T-cell (primary cell): ENCODE measurements at regions not wholly inside any gene's neighbourhood (a gene's known extent, or its start where the extent isn't known, plus 50 kb on each side); places are given as distances from the start of the nearest gene placed in this dataset.
"Not testable (repeated sequence)": the region's sequence is repeated elsewhere in the genome, so short reads cannot be mapped to it uniquely, and the experiment has no call there.

Source experiments
- ATAC-seq, 4 experiments: fragments of 200-7000 bp in 3 of 4; fragments of 150-1000 bp in 1 of 4; cut with Tn5 transposase; replicated peaks in 1 of 4; 1 replicate in 3 of 4; 2 replicates in 1 of 4; pipeline ENCODE4 v1.10.0; 2021; ENCODE audit warnings: moderate library complexity in 3 of 4, mild to moderate bottlenecking in 2 of 4, moderate number of reproducible peaks in 1 of 4
- CTCF ChIA-PET, 2 donors: fragments of 300-600 bp; sonication (Branson Sonifier 250); formaldehyde crosslinking; loops; one replicate each; lab custom pipeline; 2022; ENCODE audit warnings: antibody characterized with exemption in 2 of 2; lab: Charles Lee
- POLR2A ChIA-PET, 2 donors: fragments of 300-600 bp; sonication (Branson Sonifier 250); formaldehyde crosslinking; loops; one replicate each; lab custom pipeline; 2022; ENCODE audit warnings: antibody characterized with exemption in 2 of 2; lab: Charles Lee
- DNase-seq, 35 experiments: peaks; one replicate each; pipeline versions ENCODE4 v3.0.0 to v3.0.0-alpha.2; 2013 to 2023
- H3K27ac ChIP-seq: one replicate; pipeline ENCODE4 v1.5.1; 2013; ENCODE audit warnings: low read length
- H3K27me3 ChIP-seq, 2 experiments: replicated peaks in 1 of 2; 1 replicate in 1 of 2; 2 replicates in 1 of 2; pipeline versions ENCODE4 v1.6.1 to v1.7.0; 2013; ENCODE audit warnings: low read length in 1 of 2, mixed read lengths in 1 of 2; ENCODE audit not compliant: control insufficient read depth in 2 of 2, insufficient read depth in 2 of 2; ENCODE audit errors: extremely low read depth in 1 of 2
- H3K36me3 ChIP-seq, 2 donors: 1 replicate in 1 of 2; 2 replicates in 1 of 2; pipeline versions ENCODE4 v1.6.1 to v1.7.0; 2013; ENCODE audit warnings: low read length in 1 of 2; ENCODE audit not compliant: control insufficient read depth in 2 of 2, insufficient read depth in 1 of 2; ENCODE audit errors: extremely low read depth in 1 of 2
- H3K4me1 ChIP-seq, 2 experiments: 1 replicate in 1 of 2; 2 replicates in 1 of 2; pipeline versions ENCODE4 v1.6.1 to v1.7.0; 2013; ENCODE audit warnings: low read length in 2 of 2, mixed read lengths in 1 of 2; ENCODE audit not compliant: insufficient read depth in 2 of 2, control insufficient read depth in 1 of 2; ENCODE audit errors: extremely low read depth in 1 of 2
- H3K4me3 ChIP-seq, 2 donors: 1 replicate in 1 of 2; 2 replicates in 1 of 2; pipeline versions ENCODE4 v1.5.1 to v1.7.0; 2013; ENCODE audit warnings: mild to moderate bottlenecking in 2 of 2, low read length in 1 of 2, moderate library complexity in 1 of 2; ENCODE audit not compliant: control insufficient read depth in 1 of 2; ENCODE audit errors: extremely low read depth in 1 of 2
- H3K9me3 ChIP-seq: 2 replicates; pipeline ENCODE4 v1.7.0; 2013
- H3K27ac Mint-ChIP-seq, 2 donors: one replicate each; pipeline ENCODE4 v1.8.0; 2020 to 2021; ENCODE audit warnings: mild to moderate bottlenecking in 2 of 2, mixed read lengths in 2 of 2
- H3K27me3 Mint-ChIP-seq, 2 donors: one replicate each; pipeline ENCODE4 v1.8.0; 2021 to 2022; ENCODE audit warnings: mixed read lengths in 2 of 2
- H3K36me3 Mint-ChIP-seq: one replicate; pipeline ENCODE4 v1.8.0; 2021; ENCODE audit warnings: mixed read lengths
- H3K4me1 Mint-ChIP-seq, 3 donors: one replicate each; pipeline ENCODE4 v1.8.0; 2020 to 2022; ENCODE audit warnings: mixed read lengths in 3 of 3, mild to moderate bottlenecking in 1 of 3
- H3K4me3 Mint-ChIP-seq, 3 donors: one replicate each; pipeline ENCODE4 v1.8.0; 2020 to 2022; ENCODE audit warnings: mild to moderate bottlenecking in 3 of 3, mixed read lengths in 3 of 3, moderate library complexity in 3 of 3
- H3K9me3 Mint-ChIP-seq, 3 donors: one replicate each; pipeline ENCODE4 v1.8.0; 2020 to 2022; ENCODE audit warnings: mixed read lengths in 3 of 3
- WGBS: methylation state at CpG from one replicate; pipeline ENCODE4 v1.1.5; 2013; ENCODE audit warnings: missing lambda C conversion rate; ENCODE audit not compliant: insufficient coverage; 5-methylcytosine and 5-hydroxymethylcytosine counted together

DNA sequence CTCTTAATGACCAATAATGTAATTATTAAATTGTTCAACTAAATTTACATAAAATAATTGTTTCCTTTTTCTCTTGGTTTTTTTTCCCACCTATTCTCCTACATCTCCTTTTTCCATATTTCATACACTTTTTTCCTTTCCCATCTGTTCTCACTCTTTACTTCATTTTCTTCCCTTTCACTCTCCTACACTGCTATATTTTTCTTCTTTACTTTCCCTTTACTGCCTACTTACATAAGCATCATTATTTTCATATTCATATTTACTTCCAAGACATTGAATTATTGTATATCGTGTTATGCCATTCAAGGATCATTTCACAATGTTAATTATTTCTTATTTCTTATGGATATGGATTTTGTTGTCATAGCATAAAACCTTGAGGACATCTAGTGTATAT, 1275.6 kb downstream of the NSUN3 start:
- H3K27ac ChIP-seq: no peak overlapping the region
- DNase-seq (no peak), ATAC-seq (no peak)
- CTCF ChIA-PET: no interaction called here
- Mint-ChIP-seq H3K9me3 (peaks cover 3 to 11% (median 3%) of the 10 kb centered on the region in 3 donors), H3K27me3 (no peaks in the 10 kb centered on the region), H3K36me3 (no peaks in the 10 kb centered on the region), H3K4me1 (no peaks in the 10 kb centered on the region), H3K27ac (no peak overlapping the region), H3K4me3 (no peak overlapping the region)
- no peak overlapping the region for H3K4me3 ChIP-seq
- no CpG with 5 or more reads among the region's 1 CpG for WGBS
- no peaks in the 10 kb centered on the region for H3K9me3 ChIP-seq
- no peaks in the 10 kb centered on the region for H3K27me3 ChIP-seq
- H3K36me3 ChIP-seq: no peaks in the 10 kb centered on the region
- POLR2A ChIA-PET: no interaction called here
- H3K4me1 ChIP-seq: no peaks in the 10 kb centered on the region

DNA sequence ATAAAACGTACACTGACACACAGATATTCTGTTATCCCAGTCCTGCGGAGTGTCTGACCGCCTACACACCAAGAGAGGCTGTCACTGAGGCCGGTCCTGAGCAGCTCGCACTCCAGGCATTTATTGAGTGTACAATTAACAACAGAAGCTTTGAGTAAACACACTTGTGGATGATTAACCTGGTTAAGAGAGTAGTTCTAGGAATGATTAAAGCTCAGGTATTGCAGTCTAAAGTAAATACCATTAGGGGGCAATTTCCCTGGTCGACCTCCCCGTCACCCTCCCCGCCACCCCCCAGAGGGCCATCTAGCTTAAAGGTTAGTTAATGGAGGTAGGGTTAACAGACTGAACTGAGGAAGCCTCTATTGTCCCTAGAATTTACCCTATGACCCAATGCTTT, 1278.5 kb downstream of the NSUN3 start:
- ATAC-seq (no peak), DNase-seq (no peak)
- ChIA-PET CTCF (no interaction called here), POLR2A (no interaction called here)
- H3K27ac ChIP-seq: no peak overlapping the region
- H3K4me3 ChIP-seq: no peak overlapping the region
- H3K4me1 Mint-ChIP-seq: no peaks in the 10 kb centered on the region
- peaks cover 3 to 12% (median 8%) of the 10 kb centered on the region in 3 donors for H3K9me3 Mint-ChIP-seq
- H3K27me3 Mint-ChIP-seq: no peaks in the 10 kb centered on the region
- no peaks in the 10 kb centered on the region for H3K27me3 ChIP-seq
- H3K36me3 Mint-ChIP-seq: no peaks in the 10 kb centered on the region
- H3K27ac Mint-ChIP-seq: no peak overlapping the region
- H3K9me3 ChIP-seq: no peaks in the 10 kb centered on the region
- WGBS: 79% methylated on average over 2 of the region's 8 CpGs
- no peak overlapping the region for H3K4me3 Mint-ChIP-seq
- H3K36me3 ChIP-seq: no peaks in the 10 kb centered on the region
- H3K4me1 ChIP-seq: no peaks in the 10 kb centered on the region

DNA sequence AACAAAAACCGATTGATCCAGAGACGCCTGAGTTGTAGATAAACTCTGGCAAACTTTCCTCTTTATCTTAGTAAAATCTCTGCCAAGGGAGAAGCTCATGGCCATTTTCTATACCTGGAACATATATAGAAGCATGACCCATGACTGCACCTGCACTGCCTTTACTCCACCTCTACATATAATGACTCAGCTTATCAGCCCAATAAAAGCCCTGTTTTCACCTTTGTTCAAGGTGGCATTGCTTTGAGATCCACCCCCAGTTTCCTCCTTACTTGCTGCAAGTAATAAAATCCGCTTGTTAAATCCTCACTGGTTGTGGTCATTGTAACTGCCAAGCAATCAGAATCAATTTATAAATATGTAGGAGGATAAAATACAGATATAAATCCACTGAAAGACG, 1280.4 kb downstream of the NSUN3 start:
- no peak for DNase-seq
- Mint-ChIP-seq H3K9me3 (peaks cover 3 to 12% (median 8%) of the 10 kb centered on the region in 3 donors), H3K4me3 (no peak overlapping the region), H3K36me3 (no peaks in the 10 kb centered on the region), H3K27me3 (no peaks in the 10 kb centered on the region), H3K4me1 (no peaks in the 10 kb centered on the region), H3K27ac (no peak overlapping the region)
- no peaks in the 10 kb centered on the region for H3K9me3 ChIP-seq
- ATAC-seq: no peak
- POLR2A ChIA-PET: no interaction called here
- CTCF ChIA-PET: no interaction called here
- H3K4me3 ChIP-seq: no peak overlapping the region
- no peaks in the 10 kb centered on the region for H3K36me3 ChIP-seq
- no peaks in the 10 kb centered on the region for H3K27me3 ChIP-seq
- H3K4me1 ChIP-seq: no peaks in the 10 kb centered on the region
- 60% methylated on average over 1 of the region's 4 CpGs for WGBS
- H3K27ac ChIP-seq: no peak overlapping the region

DNA sequence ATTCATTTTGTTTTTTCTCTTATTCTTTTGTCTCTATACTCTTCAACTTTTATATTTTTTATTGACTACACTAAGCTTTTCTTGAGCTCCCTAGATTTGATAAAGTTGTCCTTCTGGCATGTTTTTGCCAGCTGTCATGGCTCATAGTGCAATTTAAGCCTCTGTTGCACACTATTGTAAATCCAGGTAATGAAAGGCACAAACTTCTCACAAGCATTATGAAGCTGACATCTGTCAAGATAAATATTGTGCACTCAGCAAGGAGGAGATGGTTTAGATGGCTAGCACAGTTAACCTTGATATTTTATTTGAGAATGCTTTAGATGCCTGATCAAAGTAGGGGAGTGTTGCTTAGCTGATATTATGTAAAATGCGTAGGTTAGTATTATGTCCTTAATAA, 1280.9 kb downstream of the NSUN3 start:
- Mint-ChIP-seq H3K4me3 (no peak overlapping the region), H3K36me3 (no peaks in the 10 kb centered on the region), H3K27ac (no peak overlapping the region), H3K9me3 (peaks cover 3 to 12% (median 5%) of the 10 kb centered on the region in 3 donors), H3K27me3 (no peaks in the 10 kb centered on the region), H3K4me1 (no peaks in the 10 kb centered on the region)
- H3K9me3 ChIP-seq: no peaks in the 10 kb centered on the region
- ChIA-PET POLR2A (no interaction called here), CTCF (no interaction called here)
- no peak overlapping the region for H3K4me3 ChIP-seq
- ATAC-seq (no peak), DNase-seq (no peak)
- H3K36me3 ChIP-seq: no peaks in the 10 kb centered on the region
- WGBS: no CpG with 5 or more reads among the region's 1 CpG
- H3K27me3 ChIP-seq: no peaks in the 10 kb centered on the region
- H3K4me1 ChIP-seq: no peaks in the 10 kb centered on the region
- H3K27ac ChIP-seq: no peak overlapping the region

DNA sequence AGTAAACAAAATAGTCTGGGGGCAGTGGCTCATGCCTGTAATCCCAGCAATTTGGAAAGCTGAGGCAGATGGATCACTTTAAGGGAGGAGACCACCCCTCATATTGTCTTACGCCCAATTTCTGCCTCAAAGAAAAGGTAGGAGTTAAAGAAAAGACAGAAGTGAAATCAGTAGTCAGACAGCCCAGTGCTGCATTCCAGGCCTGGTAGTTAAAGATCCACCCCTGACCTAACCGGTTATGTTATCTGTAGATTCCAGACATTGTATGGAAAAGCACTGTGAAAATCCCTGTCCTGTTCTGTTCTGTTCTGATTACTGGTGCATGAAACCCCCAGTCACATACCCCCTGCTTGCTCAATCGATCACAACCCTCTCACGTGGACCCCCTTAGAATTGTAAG, 1285.1 kb downstream of the NSUN3 start:
- H3K4me1 Mint-ChIP-seq, POLR2A ChIA-PET, H3K36me3 Mint-ChIP-seq, H3K36me3 ChIP-seq, H3K4me1 ChIP-seq, H3K4me3 Mint-ChIP-seq, H3K27me3 Mint-ChIP-seq, DNase-seq, H3K27ac Mint-ChIP-seq, H3K4me3 ChIP-seq, ATAC-seq, H3K27me3 ChIP-seq, H3K9me3 ChIP-seq, CTCF ChIA-PET, H3K27ac ChIP-seq: not testable (repeated sequence)
- 80% methylated on average over 1 of the region's 4 CpGs for WGBS
- H3K9me3 Mint-ChIP-seq: peaks cover 7 to 13% (median 8%) of the 10 kb centered on the region in 3 donors

DNA sequence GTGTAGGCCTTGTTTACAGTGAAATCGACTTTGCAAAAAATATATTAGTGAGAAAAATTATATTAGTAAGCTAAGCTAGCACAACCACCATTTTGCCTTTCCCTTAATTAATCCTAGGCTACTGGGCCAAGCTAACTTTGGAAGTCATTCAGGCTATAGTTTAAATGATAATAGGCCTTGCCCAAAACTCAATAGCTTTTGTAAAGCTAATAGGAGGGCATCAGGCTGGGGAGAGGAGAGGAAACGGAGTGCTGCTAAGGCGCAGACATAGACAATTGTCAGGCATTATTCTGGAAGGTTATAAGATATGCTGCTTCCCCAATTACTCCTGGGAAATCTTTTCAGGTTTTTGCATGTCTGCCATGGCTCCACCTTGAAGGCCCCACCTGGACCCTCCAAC, 1286.0 kb downstream of the NSUN3 start:
- H3K27me3 Mint-ChIP-seq: no peaks in the 10 kb centered on the region
- Histone ChIP-seq H3K9me3 (peaks cover 2% of the 10 kb centered on the region), H3K36me3 (no peaks in the 10 kb centered on the region), H3K27me3 (no peaks in the 10 kb centered on the region), H3K27ac (no peak overlapping the region), H3K4me1 (no peaks in the 10 kb centered on the region), H3K4me3 (no peak overlapping the region)
- POLR2A ChIA-PET: no interaction called here
- peaks cover 4 to 6% (median 5%) of the 10 kb centered on the region in 3 donors for H3K9me3 Mint-ChIP-seq
- H3K27ac Mint-ChIP-seq: no peak overlapping the region
- no peak overlapping the region for H3K4me3 Mint-ChIP-seq
- ATAC-seq (no peak), DNase-seq (no peak)
- H3K4me1 Mint-ChIP-seq: no peaks in the 10 kb centered on the region
- H3K36me3 Mint-ChIP-seq: no peaks in the 10 kb centered on the region
- no CpG with 5 or more reads among the region's 3 CpGs for WGBS
- CTCF ChIA-PET: no interaction called here

DNA sequence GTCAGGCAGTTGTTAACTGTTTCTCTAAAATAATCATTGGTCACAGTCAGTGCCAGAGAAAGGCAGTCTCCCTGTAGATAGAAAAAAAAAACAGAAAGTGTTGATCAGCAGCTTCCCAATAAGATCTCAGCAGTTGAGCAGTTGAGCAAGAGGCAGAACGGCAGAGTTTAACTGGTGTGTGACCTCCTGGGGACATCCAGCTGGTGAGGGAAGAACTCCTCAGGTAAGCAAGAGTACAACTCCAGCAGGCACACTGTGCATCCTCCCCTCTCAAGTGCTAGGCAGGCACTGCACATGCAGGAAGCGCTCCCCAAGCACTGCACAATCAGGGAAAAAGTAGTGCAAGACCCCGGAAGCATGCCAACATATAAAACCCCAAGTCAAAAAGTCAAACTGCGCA, 1287.2 kb downstream of the NSUN3 start:
- peaks cover 2% of the 10 kb centered on the region for H3K9me3 ChIP-seq
- ATAC-seq (no peak), DNase-seq (no peak)
- Mint-ChIP-seq H3K4me3 (no peak overlapping the region), H3K9me3 (peaks cover 4 to 6% (median 5%) of the 10 kb centered on the region in 3 donors), H3K27me3 (no peaks in the 10 kb centered on the region), H3K4me1 (no peaks in the 10 kb centered on the region), H3K36me3 (no peaks in the 10 kb centered on the region), H3K27ac (no peak overlapping the region)
- H3K27me3 ChIP-seq: no peaks in the 10 kb centered on the region
- H3K36me3 ChIP-seq: no peaks in the 10 kb centered on the region
- no peak overlapping the region for H3K4me3 ChIP-seq
- no peaks in the 10 kb centered on the region for H3K4me1 ChIP-seq
- no peak overlapping the region for H3K27ac ChIP-seq
- CTCF ChIA-PET: no interaction called here
- POLR2A ChIA-PET: no interaction called here
- WGBS: 84% methylated on average over 4 of the region's 4 CpGs
